ENCODE measurements at regions not wholly inside any gene's neighbourhood (a gene's known extent, or its start where the extent isn't known, plus 50 kb on each side); places are given as distances from the start of the nearest gene placed in this dataset.

GRCh38 chr7:25830215-25830614, 321.8 kb upstream of the NFE2L3 start:
- DNase-seq: no peak

GRCh38 chr7:25831062-25831691, 320.8 kb upstream of the NFE2L3 start:
- no peak for DNase-seq

- DNase-seq: no peak
Measured at GRCh38 chr7:25831831-25832411, 320.1 kb upstream of the NFE2L3 start.

- DNase-seq: no peak
Measured at GRCh38 chr7:25832456-25832855, 319.5 kb upstream of the NFE2L3 start.

- DNase-seq: no peak
Measured at GRCh38 chr7:25832929-25833328, 319.1 kb upstream of the NFE2L3 start.

GRCh38 chr7:25834050-25834449, 317.9 kb upstream of the NFE2L3 start:
- no peak for DNase-seq

- peak; percentile 71 for DNase-seq
Measured at GRCh38 chr7:25835197-25835596, 316.8 kb upstream of the NFE2L3 start.

- no peak for DNase-seq
Measured at GRCh38 chr7:25839084-25839769, 312.8 kb upstream of the NFE2L3 start.

- DNase-seq: no peak
Measured at GRCh38 chr7:25840209-25840792, 311.7 kb upstream of the NFE2L3 start.

GRCh38 chr7:25841575-25841974, 310.4 kb upstream of the NFE2L3 start:
- no peak for DNase-seq

GRCh38 chr7:25842201-25842733, 309.7 kb upstream of the NFE2L3 start:
- DNase-seq: no peak

GRCh38 chr7:25843467-25843866, 308.5 kb upstream of the NFE2L3 start:
- no peak for DNase-seq

GRCh38 chr7:25844102-25844870, 307.7 kb upstream of the NFE2L3 start:
- DNase-seq: peak; percentile 55

- no peak for DNase-seq
Measured at GRCh38 chr7:25845464-25845863, 306.5 kb upstream of the NFE2L3 start.

GRCh38 chr7:25846722-25847121, 305.3 kb upstream of the NFE2L3 start:
- peak; percentile 84 for DNase-seq

GRCh38 chr7:25847336-25848070, 304.5 kb upstream of the NFE2L3 start:
- peak; percentile 79 for DNase-seq

GRCh38 chr7:25849500-25850184, 302.4 kb upstream of the NFE2L3 start:
- DNase-seq: peak; percentile 90

- DNase-seq: no peak
Measured at GRCh38 chr7:25850216-25850615, 301.8 kb upstream of the NFE2L3 start.

- no peak for DNase-seq
Measured at GRCh38 chr7:25850735-25851134, 301.3 kb upstream of the NFE2L3 start.

GRCh38 chr7:25851332-25852210, 300.4 kb upstream of the NFE2L3 start:
- DNase-seq: peak; percentile 78

Measured in EL (cell line).